Stimulated activated CD4-positive, alpha-beta T cell treated with anti-CD3 and anti-CD28 coated beads, Interleukin-12 subunit alpha, Interleukin-12 subunit beta, amount 100 ng/mL, for 4 hours (primary cell): ENCODE measurements at regions not wholly inside any gene's neighbourhood (a gene's known extent, or its start where the extent isn't known, plus 50 kb on each side); places are given as distances from the start of the nearest gene placed in this dataset.

Experiments used
- DNase-seq: peaks from one replicate; pipeline ENCODE4 v3.0.0-alpha.2; 2020

DNA sequence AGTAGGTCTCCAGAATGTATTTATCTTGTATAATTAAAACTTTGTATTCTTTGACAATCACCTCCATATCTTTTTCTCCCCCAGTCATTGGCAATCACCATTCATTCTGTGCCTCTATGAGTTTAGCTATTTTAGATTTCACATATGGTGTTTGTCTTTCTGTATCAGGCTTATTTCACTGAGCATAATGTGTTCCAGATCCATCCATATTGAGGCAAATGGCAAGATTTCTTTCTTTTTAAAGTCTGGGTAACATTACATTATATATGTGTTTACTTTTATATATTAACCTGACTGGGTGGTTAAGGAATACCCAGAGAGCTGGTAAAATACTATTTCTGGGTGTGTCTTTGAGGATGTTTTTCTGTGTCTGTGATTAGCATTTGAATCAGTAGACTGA lies 486.6 kb downstream of the SQOR start:
- no peak for DNase-seq

DNA sequence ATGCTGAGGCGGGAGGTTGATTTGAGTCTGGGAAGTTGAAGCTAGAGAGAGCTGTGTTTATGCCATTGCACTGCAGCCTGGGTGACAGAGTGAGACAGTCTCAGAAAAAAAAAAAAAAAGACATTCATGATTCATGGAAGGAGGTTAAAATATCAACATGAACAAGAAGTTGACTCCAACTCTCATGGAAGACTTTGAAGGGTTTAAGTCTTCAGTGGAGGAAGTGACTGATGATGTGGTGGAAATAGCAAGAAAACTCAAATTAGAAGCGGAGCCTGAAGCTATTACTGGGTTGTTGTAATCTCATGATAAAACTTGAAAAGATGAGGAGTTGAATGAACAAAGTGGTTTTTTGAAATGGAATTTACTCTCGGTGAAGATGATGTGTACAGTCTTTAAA lies 491.8 kb downstream of the SQOR start:
- no peak for DNase-seq

DNA sequence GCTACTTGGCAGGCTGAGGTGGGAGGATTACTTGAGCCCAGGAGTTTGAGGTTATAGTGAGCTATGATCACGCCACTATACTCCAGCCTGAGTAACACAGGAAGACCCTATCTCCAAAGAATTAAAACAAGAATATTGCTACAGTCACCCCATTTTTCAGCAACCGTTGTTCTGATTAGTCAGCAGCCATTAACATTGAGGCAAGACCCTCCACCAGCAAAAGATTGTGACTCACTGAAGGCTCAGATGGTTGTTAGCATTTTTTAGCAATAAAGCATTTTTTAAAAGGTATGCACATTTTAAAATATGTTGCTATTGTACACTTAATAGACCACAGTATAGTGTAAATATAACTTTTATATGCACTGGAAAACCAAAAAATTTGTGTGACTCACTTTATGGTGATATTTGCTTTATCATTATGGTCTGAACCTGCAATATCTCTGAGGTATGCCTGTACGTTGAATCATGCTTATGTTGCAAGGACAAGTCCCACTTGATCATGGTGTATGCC lies 492.6 kb downstream of the SQOR start:
- no peak for DNase-seq

DNA sequence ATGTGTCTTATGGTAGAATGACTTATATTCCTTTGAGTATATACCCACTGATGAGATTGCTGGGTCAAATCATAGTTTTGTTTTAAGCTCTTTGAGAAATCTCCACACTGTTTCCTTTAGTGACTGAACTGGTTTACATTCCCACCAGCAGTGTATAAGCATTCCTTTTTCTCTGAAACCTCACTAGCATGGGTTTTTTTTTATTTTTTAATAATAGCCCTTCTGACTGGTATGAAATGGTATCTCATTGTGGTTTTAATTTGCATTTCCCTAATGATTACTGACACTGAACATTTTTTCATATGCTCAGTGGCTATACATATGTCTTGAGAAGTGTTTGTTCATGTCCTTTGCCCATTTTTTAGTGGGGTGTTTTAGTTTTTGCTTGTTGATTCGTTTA lies 494.3 kb downstream of the SQOR start:
- no peak for DNase-seq

DNA sequence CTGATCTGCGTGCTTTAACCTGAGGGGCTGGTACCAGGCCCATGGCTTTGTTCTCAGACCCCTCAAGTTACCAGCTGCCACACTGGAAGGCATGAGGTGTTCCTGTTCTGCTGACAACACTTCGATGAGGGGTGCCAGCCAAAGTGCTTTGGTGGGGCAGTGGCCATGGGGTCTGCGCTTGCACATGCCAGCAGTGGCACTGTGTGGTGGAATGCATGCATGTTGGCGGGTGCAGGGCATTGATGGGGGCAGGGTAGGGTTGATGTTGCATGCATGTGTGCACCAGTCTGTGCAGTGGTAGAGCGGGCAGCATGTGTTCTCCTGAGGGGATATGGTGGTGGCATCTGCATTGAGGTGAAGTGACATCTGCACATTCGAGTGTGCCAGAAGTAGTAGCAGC lies 497.0 kb downstream of the SQOR start:
- no peak for DNase-seq

DNA sequence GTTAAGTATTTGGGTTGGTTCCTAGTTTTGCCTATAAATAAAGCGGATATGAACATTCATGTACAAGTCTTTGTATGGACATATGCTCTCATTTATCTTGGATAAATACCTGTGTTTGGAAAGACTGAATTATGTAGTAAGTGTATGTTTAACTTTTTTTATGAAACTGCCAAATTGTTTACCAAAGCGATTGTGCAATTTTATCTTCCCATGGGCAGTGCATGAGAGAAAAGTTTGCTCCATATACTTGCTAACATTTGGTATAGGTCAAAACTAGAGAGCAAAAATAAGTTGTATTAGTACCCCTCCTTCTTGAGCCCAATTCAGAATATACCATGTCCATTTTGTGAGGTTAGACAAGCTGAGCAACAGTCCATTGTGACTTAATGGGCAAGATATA lies 502.6 kb downstream of the SQOR start:
- DNase-seq: no peak

DNA sequence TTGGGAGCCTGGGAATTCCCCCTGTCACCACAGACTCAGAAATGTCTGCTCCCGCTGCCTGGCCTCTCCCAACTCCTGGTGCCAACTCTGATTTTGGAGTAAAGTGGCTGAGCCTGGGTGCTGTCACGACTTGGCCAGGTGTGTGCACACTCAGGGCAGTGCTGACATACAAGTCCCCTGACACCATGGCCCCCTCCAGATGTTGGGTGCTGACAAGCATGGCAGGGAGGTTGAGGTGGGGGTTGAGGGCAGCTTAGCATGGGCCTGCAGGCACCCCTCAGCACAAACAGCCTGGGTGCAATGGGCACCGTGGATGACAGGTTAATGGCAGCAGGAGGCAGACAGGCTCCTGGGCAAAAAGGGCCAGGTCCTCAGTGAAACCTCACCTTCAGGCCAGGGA lies 511.2 kb downstream of the SQOR start:
- DNase-seq: no peak

DNA sequence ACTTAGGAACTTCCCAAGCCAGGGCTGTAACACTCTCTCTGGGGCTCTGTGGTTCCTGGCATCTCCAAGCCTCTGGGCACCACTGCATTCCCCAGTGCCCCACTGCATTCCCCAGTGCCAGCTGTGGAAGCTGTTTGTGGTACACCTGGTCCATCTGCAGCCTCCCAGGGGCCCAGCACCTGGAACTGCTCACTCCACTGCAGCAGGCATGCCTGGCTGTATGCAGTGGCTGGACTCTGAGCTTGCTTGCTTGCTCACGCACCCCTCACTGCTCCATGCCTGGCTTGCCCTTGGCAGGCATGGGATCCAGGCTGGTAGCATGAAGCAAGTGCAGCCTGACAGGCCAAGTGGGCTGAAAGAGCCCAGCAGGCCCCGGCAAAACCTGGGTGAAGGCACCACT lies 512.1 kb downstream of the SQOR start:
- DNase-seq: no peak

DNA sequence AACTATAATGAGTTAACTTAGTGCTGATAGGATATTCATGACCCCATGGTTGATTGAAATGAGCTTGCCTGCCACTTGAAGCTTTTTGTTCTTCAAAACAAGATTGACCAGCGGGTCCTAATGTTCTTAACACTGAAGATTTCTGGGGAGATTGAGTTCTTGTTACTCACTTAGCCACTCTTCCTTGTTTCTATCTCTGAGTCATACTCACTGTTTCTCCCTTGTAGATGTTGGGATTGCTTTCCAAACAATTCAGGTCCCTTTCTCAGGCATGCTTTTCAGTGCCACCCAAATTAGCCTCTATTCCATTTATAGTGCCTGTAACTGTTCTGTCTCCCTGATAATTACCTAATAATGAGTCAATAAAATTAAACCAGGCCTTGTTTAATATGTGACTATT lies 517.0 kb downstream of the SQOR start:
- no peak for DNase-seq

DNA sequence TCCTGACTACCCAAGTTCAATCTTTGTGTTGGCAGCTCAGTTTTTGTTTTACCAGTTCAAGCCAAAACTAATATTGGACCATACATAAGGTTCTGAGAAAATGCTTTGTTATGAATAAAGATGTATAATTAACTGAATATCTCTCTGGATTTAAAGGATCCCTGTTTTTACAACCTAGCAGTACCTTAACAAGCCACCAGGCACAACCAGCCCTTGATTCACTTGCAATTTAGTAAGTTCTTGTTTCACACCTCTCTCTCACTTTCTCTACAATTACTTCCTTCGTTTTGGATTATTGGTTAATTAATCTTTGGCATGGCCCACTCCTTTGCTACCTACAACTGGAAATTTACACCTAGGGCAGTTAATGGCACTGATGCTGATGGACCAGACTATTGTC lies 531.9 kb downstream of the SQOR start:
- DNase-seq: no peak

DNA sequence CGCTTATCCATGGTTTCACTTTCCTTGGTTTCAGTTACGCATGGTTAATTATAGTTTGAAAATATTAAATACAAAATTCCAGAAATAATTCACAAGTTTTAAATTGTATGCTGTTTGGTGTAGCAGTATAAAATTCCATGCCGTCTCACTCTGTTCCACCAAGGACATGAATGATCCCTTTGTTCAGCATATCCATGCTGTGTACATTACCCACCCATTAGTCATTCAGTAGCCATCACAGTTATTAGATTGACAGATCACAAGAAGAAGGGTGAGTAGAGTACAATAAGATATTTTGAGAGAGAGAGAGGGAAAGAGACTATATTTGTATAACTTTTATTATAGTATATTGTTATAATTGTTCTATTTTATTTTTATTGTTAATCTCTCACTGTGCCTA lies 535.5 kb downstream of the SQOR start:
- no peak for DNase-seq

DNA sequence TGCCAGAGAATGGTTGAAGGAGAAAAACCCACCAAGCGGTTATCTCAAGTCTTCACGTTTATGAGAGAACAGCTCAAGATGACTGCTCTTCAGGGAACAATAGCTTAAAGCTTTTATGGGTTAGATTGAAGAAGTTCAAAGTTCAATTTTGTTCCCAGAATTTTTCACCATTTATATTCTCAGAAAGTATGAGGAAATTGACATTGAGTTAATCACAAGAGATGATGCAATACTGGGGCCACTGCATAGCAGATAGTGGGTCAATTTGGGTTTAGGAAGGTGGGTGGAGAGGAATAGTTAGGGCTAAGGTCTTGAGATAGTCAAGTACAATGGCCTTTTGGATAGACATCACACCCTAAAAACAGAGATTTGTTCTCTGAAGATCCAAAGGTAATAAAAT lies 539.3 kb downstream of the SQOR start:
- DNase-seq: no peak

DNA sequence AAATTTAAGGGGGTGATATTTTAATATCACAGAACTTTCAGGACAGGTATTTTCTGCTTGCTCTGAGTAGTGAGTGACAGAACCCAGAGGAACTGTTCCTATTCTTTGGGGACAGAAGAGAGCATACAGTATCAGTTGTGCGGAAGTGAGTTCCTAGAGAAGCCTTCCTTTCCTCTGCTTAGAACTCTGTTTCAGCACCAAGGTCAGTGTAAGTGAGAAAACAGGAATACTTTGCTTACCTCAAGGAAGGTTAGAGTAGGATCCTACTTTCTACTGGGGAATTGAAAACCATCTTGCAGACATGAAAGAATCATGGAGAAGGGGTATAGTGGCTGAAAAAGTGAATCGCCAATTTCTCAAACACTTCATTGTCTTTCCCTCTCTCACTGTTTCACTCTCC lies 542.4 kb downstream of the SQOR start:
- DNase-seq: no peak

DNA sequence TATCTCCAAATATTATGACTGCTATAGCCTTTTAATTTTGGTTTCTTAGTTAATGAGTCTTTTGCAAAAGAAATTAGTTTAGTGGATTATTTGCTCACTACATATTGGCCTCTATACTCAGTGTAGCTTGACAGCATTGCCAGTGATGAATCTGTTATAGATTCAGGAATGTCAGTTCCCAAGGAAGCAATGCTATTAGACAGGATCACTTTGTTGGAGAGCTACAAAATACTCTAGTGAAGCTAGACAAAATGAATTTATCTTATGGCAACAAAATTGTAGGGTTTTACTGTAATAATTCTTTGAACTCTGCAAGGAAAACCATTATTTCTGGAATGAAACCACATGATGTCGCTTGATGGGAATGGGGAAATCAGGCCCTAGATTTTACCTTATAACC lies 543.3 kb downstream of the SQOR start:
- DNase-seq: no peak

DNA sequence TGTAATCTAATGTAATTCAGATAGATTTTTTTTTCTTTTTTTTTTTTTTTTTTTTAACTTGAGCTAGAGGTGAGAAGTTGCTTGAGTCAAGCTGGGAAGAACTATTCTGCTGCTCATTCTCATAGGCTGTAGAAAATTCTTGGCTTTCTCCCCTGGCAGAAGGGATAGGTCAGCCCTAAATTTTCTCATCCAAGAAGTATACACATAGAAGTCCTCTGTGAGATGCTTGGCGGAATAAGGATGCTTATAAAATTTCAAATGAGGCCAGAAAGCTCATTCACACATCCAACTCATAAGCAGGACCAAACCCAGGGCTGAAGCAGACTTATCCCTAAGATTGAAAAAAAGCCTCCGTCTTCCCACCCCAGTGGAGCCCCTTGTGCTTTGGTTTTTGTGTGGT lies 572.5 kb downstream of the SQOR start:
- no peak for DNase-seq

DNA sequence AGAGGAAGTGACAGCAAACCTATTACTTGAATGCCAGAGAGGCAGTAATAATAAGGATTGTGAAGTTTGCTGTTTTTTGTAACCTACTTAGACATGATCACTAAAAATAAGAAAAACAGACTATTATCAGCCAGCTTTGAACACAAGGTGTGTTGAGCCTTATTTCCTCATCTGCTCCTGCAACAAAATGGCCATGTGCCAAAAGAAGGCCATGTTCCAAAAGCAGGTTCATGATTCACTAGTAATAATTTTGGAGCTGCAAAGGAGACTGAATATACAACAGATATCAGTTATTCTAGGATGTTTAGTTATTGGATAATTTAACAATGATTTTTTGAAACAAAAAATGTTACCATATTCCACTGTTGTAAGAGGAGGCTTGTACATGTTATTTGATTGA lies 578.7 kb downstream of the SQOR start:
- DNase-seq: no peak

DNA sequence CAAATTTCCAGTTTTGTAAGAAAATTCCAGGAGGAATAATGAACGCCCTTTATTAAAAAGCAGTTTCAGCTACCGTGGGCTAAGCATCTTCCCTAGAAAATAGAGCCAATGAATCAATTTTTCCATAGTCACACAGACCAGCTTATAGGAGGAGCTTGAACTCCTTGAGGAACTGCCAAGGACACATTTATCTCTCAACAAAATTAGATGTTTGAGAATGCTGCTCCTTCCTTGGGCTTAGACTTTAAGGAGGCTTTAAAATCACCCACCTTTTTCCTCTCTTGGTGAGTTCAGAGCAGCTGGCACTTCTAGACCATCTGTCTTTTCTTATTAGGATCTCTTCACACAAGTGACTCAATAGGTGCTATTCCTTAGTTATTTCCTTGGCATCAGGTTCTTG lies 588.0 kb downstream of the SQOR start:
- no peak for DNase-seq

DNA sequence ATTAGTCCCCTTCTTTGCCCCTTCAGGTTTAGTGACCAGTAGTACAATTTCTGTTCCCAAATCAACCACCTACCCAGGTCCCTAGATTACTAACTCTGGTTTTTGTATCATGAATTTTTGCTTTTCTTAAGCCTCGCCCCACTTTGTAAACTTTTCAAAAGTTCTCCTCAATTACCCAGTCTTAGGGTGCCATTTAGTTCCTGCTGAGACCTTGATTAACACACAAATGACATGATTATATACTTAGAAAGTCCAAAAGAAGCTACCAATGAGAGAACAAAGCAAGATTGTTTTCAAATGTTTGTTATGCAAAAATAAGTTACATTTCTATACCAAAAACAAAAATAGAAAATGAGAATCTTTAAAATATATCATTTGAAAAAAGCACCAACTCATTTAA lies 594.4 kb downstream of the SQOR start:
- no peak for DNase-seq

DNA sequence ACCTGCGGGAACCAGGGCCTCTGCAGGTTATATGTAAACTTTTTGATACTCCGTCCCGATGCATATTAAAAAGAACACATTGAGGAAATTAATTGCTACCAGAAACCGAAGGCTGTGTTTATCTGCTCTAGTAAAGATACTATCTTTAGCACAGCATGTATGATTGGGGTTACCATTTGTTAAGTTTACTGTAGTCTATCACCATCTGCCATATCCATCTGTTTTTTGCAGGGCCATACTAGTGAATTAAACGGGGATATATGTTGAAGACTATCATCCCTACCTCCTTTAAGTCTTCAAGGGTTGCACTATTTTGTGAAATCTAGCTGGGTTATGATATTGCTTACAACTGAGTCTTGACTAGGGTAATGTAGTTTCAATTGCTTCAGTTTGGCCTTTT lies 597.0 kb downstream of the SQOR start:
- no peak for DNase-seq

DNA sequence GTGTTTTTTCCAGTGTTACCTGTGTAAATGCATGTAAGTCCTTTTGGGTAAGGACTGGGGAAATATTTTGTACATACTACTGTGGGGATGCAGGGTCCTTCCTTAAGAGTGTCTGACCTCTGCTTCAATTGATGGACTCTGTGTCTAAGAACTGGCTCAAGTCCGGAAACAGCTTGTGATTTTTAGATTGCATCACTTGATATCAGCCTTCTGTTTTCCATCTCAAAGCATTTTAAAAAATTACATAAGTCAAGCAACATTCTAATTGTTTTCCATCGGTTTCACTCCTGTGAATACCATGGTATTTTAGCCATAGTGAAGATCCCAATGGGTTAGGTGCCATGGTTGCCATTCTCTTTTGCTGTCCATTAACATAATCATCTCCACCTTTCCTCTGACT lies 597.6 kb downstream of the SQOR start:
- no peak for DNase-seq

DNA sequence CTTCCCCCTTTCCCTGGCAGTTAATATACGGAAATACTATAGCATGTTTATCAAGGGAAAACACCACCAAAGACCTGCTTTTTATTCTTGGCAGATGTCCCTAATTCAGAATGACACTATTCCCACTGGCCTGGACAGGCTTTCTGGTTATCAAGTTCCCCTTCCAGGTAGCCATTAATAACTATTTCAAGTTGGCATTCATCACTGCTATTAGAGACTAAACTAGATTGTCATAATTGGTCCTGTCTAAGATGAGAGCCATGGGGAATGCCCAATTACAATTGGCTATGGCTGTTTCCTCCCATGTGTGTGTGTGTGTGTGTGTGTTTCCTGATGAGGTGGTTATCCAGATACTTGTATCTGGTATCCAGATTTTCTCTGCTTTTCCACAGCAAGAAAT lies 608.1 kb downstream of the SQOR start:
- DNase-seq: no peak

DNA sequence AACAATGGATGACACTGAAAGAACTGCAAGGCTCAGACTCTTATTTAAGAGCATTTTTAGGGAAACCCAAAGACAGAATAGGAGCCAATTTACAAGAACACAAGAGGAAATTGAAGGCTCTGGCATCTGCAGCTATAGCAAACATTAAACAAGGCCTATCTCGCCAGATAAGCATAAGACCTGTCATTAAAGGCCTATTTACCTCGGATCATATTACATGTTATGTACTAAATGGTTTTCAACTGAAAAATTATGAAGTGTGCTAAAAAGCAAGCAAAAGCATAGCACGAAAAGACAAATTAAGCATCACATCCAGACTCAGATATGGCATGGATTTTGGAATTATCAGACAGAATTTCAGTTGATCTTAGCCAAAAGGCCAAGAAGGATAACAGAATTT lies 617.1 kb downstream of the SQOR start:
- DNase-seq: no peak

DNA sequence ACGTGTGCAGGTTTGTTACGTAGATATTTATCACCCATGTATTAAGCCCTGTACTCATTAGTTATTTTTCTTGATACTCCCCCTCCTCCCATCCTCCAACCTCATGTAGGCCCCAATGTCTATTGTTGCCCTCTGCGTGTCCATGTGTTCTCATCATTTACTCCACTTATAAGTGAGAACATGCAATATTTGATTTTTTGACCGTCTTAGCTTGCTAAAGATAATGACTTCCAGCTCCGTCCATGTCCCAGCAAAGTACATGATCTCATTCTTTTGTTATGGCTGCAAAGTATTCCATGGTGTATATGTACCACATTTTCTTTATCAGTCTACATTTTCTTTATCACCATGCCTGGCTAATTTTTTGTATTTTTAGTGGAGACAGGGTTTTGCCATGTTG lies 623.2 kb downstream of the SQOR start:
- DNase-seq: no peak

DNA sequence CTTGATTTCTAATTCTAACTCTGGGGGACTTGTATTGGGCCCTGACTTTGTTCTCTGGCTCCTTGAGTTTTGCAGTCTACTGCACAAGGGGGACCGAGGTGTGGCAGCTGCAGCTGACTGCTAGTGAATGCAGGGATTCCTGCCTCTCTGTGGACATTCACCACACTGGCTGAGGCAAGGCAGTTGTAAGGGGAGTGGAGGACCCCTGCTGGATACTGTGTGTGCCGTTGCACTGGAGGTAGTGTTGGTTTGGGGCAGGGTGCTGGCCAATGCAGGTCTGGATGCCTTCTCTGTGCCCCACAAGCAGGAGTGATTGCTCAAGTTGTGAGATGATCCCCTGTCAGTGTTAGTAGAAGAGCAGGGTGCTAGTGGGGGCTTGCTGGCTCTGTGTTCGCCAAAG lies 626.1 kb downstream of the SQOR start:
- DNase-seq: no peak

DNA sequence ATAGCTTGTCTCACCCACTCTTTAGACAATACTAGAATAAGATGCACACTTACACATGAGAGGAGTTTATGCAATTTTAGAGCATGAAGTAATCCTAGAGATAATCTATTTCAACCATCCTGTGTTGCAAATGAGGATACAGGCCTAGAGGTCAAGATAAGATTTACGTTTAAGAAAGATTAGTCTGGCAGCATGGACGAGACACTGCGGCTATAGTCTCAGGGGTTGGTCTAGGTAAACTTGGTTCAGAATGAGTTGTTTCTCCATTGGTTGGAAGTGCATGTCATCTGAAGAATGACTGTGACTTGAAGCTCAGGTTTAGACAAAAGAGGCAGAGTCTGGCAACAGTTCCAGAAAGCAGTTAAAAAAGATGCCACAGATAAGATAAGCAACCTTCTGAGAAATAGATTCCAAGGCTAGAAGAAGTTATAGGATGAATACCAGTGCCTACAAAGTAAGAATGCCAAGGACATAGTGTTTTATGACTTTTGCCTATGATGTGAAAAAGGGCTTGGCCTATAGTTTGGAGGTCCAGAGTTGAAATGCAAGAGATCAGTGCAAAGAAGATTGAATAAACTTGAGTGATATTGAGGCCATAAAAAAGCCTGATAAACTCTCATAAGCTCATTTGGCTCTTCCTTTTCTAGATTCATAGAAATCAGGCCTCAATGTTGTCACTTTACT lies 631.0 kb downstream of the SQOR start:
- no peak for DNase-seq

DNA sequence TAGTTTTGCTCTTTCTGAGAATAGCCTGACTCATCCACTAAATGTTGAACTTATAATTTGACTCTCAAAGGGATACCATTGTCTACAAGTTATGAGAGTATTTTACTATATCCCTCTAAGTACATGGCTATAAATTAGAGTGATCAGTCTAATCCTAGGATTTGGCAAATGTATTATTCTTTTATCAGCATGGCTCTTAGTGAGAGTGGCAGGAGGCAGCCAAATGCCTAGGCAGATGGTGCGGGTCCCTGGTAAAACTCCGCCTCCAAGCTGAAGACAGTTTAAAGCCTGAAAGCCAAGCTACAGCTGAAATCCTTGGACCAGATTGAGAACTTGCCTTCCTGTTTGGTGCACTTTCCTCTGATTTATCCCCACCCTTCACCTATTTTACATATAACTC lies 631.8 kb downstream of the SQOR start:
- no peak for DNase-seq
